IPS DF 4.7 (cell line): ENCODE measurements at regions not wholly inside any gene's neighbourhood (a gene's known extent, or its start where the extent isn't known, plus 50 kb on each side); places are given as distances from the start of the nearest gene placed in this dataset.
A peak's percentile ranks its signal among the peaks of the same experiment; 100 is the strongest.
"Not testable (repeated sequence)": the region's sequence is repeated elsewhere in the genome, so short reads cannot be mapped to it uniquely, and the experiment has no call there.

ENCODE experiments used
- DNase-seq: peaks from one replicate; pipeline ENCODE4 v3.0.0-alpha.2; 2013; ENCODE audit warnings: low spot score; ENCODE audit errors: extremely low read depth

- peak; percentile 30 for DNase-seq
Observed at GRCh38 chr15:46091860-46092450, 457.1 kb downstream of the SQOR start.

DNA sequence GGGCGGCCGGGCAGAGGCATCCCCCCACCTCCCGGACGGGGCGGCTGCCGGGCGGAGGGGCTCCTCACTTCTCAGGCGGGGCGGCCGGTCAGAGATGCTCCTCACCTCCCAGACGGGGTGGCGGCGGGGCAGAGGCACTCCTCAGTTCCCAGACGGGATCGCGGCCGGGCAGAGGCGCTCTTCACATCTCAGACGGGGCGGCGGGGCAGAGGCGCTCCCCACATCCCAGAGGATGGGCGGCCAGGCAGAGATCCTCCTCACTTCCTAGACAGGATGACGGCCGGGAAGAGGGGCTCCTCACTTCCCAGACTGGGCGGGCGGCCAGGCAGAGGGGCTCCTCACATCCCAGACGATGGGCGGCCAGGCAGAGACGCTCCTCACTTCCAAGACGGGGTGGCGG, 463.2 kb downstream of the SQOR start:
- DNase-seq = not testable (repeated sequence)

- DNase-seq = no peak
Observed at GRCh38 chr15:46110755-46111154, 475.9 kb downstream of the SQOR start.

DNA sequence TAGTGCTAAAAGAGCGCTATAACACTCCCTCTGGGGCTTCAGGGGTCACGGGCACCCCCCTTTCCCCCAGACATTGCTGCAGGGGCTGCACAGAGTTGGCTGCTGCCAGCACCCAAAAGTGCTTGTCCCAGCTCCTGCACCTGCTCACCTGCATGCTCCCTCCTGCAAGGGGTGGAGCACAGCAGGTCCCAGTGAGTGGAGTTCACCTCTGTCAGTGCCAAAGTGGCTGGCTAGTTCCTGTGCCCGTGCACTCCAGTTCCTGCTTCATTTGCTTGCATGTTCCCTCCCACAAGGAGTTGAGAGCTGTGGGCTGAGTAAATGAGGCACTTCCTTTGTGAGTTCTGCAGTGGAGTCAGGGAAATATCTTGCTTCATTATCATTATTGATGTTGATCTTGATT, 476.9 kb downstream of the SQOR start:
- no peak for DNase-seq

DNA sequence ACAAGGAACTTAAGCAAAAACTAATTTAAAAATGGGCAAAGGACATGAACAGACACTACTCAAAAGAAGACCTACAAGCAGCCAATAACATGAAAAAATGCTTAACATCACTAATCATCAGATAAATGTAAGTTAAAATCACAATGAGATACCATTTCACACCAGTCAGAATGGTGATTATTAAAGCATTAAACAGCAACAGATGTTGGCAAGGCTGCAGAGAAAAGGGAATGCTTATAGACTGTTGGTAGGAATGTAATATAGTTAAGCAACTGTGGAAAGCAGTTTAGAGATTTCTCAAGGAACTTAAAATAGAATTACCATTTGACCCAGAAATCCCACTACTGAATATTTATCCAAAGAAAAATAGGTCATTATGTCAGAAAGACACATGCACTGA, 482.2 kb downstream of the SQOR start:
- DNase-seq = no peak

DNA sequence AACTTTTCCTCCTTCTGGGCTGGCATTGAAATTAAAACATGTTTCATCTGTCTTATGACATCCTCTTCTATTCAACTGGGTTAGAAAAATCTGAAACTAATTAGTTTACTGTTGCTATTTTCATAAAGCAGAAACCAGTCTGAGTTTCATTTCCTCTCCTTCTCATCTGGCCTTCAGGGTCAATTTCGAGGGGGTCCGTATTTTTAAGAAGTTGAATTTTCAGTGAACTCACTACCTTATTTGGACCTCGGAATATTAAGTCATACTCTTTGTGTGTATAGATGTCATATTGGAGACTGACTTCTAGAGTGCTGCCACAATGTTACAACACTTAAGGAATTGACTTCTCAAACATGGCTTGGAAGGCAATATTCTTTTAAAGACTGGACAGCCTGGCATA, 485.9 kb downstream of the SQOR start:
- DNase-seq = no peak

GRCh38 chr15:46121441-46121840, 486.6 kb downstream of the SQOR start:
- no peak for DNase-seq

GRCh38 chr15:46126581-46126980, 491.8 kb downstream of the SQOR start:
- DNase-seq = no peak

- no peak for DNase-seq
Observed at GRCh38 chr15:46127361-46127874, 492.6 kb downstream of the SQOR start.

GRCh38 chr15:46129145-46129544, 494.3 kb downstream of the SQOR start:
- no peak for DNase-seq

DNA sequence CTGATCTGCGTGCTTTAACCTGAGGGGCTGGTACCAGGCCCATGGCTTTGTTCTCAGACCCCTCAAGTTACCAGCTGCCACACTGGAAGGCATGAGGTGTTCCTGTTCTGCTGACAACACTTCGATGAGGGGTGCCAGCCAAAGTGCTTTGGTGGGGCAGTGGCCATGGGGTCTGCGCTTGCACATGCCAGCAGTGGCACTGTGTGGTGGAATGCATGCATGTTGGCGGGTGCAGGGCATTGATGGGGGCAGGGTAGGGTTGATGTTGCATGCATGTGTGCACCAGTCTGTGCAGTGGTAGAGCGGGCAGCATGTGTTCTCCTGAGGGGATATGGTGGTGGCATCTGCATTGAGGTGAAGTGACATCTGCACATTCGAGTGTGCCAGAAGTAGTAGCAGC, 497.0 kb downstream of the SQOR start:
- DNase-seq = no peak

GRCh38 chr15:46137443-46137842, 502.6 kb downstream of the SQOR start:
- no peak for DNase-seq

DNA sequence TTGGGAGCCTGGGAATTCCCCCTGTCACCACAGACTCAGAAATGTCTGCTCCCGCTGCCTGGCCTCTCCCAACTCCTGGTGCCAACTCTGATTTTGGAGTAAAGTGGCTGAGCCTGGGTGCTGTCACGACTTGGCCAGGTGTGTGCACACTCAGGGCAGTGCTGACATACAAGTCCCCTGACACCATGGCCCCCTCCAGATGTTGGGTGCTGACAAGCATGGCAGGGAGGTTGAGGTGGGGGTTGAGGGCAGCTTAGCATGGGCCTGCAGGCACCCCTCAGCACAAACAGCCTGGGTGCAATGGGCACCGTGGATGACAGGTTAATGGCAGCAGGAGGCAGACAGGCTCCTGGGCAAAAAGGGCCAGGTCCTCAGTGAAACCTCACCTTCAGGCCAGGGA, 511.2 kb downstream of the SQOR start:
- no peak for DNase-seq

- no peak for DNase-seq
Observed at GRCh38 chr15:46146915-46147314, 512.1 kb downstream of the SQOR start.

GRCh38 chr15:46151786-46152185, 517.0 kb downstream of the SQOR start:
- no peak for DNase-seq

DNA sequence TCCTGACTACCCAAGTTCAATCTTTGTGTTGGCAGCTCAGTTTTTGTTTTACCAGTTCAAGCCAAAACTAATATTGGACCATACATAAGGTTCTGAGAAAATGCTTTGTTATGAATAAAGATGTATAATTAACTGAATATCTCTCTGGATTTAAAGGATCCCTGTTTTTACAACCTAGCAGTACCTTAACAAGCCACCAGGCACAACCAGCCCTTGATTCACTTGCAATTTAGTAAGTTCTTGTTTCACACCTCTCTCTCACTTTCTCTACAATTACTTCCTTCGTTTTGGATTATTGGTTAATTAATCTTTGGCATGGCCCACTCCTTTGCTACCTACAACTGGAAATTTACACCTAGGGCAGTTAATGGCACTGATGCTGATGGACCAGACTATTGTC, 531.9 kb downstream of the SQOR start:
- no peak for DNase-seq

DNA sequence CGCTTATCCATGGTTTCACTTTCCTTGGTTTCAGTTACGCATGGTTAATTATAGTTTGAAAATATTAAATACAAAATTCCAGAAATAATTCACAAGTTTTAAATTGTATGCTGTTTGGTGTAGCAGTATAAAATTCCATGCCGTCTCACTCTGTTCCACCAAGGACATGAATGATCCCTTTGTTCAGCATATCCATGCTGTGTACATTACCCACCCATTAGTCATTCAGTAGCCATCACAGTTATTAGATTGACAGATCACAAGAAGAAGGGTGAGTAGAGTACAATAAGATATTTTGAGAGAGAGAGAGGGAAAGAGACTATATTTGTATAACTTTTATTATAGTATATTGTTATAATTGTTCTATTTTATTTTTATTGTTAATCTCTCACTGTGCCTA, 535.5 kb downstream of the SQOR start:
- DNase-seq = no peak

DNA sequence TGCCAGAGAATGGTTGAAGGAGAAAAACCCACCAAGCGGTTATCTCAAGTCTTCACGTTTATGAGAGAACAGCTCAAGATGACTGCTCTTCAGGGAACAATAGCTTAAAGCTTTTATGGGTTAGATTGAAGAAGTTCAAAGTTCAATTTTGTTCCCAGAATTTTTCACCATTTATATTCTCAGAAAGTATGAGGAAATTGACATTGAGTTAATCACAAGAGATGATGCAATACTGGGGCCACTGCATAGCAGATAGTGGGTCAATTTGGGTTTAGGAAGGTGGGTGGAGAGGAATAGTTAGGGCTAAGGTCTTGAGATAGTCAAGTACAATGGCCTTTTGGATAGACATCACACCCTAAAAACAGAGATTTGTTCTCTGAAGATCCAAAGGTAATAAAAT, 539.3 kb downstream of the SQOR start:
- DNase-seq = no peak

DNA sequence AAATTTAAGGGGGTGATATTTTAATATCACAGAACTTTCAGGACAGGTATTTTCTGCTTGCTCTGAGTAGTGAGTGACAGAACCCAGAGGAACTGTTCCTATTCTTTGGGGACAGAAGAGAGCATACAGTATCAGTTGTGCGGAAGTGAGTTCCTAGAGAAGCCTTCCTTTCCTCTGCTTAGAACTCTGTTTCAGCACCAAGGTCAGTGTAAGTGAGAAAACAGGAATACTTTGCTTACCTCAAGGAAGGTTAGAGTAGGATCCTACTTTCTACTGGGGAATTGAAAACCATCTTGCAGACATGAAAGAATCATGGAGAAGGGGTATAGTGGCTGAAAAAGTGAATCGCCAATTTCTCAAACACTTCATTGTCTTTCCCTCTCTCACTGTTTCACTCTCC, 542.4 kb downstream of the SQOR start:
- DNase-seq = no peak

DNA sequence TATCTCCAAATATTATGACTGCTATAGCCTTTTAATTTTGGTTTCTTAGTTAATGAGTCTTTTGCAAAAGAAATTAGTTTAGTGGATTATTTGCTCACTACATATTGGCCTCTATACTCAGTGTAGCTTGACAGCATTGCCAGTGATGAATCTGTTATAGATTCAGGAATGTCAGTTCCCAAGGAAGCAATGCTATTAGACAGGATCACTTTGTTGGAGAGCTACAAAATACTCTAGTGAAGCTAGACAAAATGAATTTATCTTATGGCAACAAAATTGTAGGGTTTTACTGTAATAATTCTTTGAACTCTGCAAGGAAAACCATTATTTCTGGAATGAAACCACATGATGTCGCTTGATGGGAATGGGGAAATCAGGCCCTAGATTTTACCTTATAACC, 543.3 kb downstream of the SQOR start:
- DNase-seq = no peak

DNA sequence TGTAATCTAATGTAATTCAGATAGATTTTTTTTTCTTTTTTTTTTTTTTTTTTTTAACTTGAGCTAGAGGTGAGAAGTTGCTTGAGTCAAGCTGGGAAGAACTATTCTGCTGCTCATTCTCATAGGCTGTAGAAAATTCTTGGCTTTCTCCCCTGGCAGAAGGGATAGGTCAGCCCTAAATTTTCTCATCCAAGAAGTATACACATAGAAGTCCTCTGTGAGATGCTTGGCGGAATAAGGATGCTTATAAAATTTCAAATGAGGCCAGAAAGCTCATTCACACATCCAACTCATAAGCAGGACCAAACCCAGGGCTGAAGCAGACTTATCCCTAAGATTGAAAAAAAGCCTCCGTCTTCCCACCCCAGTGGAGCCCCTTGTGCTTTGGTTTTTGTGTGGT, 572.5 kb downstream of the SQOR start:
- DNase-seq = no peak

DNA sequence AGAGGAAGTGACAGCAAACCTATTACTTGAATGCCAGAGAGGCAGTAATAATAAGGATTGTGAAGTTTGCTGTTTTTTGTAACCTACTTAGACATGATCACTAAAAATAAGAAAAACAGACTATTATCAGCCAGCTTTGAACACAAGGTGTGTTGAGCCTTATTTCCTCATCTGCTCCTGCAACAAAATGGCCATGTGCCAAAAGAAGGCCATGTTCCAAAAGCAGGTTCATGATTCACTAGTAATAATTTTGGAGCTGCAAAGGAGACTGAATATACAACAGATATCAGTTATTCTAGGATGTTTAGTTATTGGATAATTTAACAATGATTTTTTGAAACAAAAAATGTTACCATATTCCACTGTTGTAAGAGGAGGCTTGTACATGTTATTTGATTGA, 578.7 kb downstream of the SQOR start:
- no peak for DNase-seq

GRCh38 chr15:46222826-46223225, 588.0 kb downstream of the SQOR start:
- DNase-seq = no peak

- peak; percentile 7 for DNase-seq
Observed at GRCh38 chr15:46229263-46229662, 594.4 kb downstream of the SQOR start.
